HEK293 (cell line): ENCODE measurements at regions not wholly inside any gene's neighbourhood (a gene's known extent, or its start where the extent isn't known, plus 50 kb on each side); places are given as distances from the start of the nearest gene placed in this dataset.
A peak's percentile ranks its signal among the peaks of the same experiment; 100 is the strongest.

Experiments
- CTCF ChIA-PET: fragments of 350-600 bp; formaldehyde crosslinking; extraction: SDS; loops from one replicate; lab custom pipeline; 2021; ENCODE audit warnings: antibody characterized with exemption; lab: Yijun Ruan, JAX
- POLR2A ChIA-PET: fragments of 300-600 bp; formaldehyde crosslinking; extraction: SDS; loops from one replicate; lab custom pipeline; 2020; ENCODE audit warnings: antibody characterized with exemption, inconsistent platforms; lab: Yijun Ruan, JAX
- H3K27ac ChIP-seq: fragments of 200-500 bp; sonication (Bioruptor generic); 2 replicates; pipeline ENCODE4 v1.5.1; 2014; ENCODE audit warnings: low read depth, low read length, control low read depth, inconsistent platforms; ENCODE audit errors: extremely low read depth
- H3K36me3 ChIP-seq, 2 experiments: fragments of 200-500 bp in 1 of 2; sonication (Bioruptor generic) in 1 of 2; 1 replicate in 1 of 2; 2 replicates in 1 of 2; pipeline ENCODE4 v1.5.1; 2014 to 2017; ENCODE audit warnings: inconsistent platforms in 2 of 2, low read length in 2 of 2; ENCODE audit not compliant: control insufficient read depth in 2 of 2, insufficient read depth in 1 of 2
- H3K4me1 ChIP-seq: fragments of 200-500 bp; sonication (Bioruptor generic); 2 replicates; pipeline ENCODE4 v1.5.1; 2014; ENCODE audit warnings: mild to moderate bottlenecking, low read length, inconsistent platforms; ENCODE audit not compliant: control insufficient read depth, insufficient read depth
- H3K4me3 ChIP-seq: 2 replicates; pipeline ENCODE4 v1.5.1; 2011; ENCODE audit warnings: low read depth, mild to moderate bottlenecking, control low read depth, low read length, moderate library complexity
- H3K9me3 ChIP-seq: fragments of 200-500 bp; sonication (Bioruptor generic); 2 replicates; pipeline ENCODE4 v1.5.1; 2014; ENCODE audit warnings: low read depth, low read length, inconsistent platforms; ENCODE audit not compliant: control insufficient read depth, insufficient read depth
- AEBP2 ChIP-seq: fragments of 450-650 bp; formaldehyde crosslinking; IDR thresholded peaks from 2 replicates; pipeline ENCODE4 v1.5.1; 2016; ENCODE audit warnings: missing biosample characterization, missing genetic modification characterization, borderline replicate concordance
- HOXA7 ChIP-seq: sonication (generic); formaldehyde crosslinking; IDR thresholded peaks from 2 replicates; pipeline ENCODE4 v1.8.1; 2022; ENCODE audit warnings: missing genetic modification reagents, borderline replicate concordance
- MYNN ChIP-seq: fragments of 450-650 bp; formaldehyde crosslinking; IDR thresholded peaks from 2 replicates; pipeline ENCODE4 v1.5.1; 2016; ENCODE audit warnings: missing biosample characterization, missing genetic modification characterization, borderline replicate concordance
- PRDM1 ChIP-seq: fragments of 450-650 bp; formaldehyde crosslinking; IDR thresholded peaks from 2 replicates; pipeline ENCODE4; 2016; ENCODE audit warnings: missing biosample characterization, missing genetic modification characterization
- SCRT1 ChIP-seq: fragments of 450-650 bp; formaldehyde crosslinking; IDR thresholded peaks from 2 replicates; pipeline ENCODE4 v1.5.1; 2016; ENCODE audit warnings: missing biosample characterization, missing genetic modification characterization, borderline replicate concordance
- YY2 ChIP-seq: fragments of 450-650 bp; formaldehyde crosslinking; IDR thresholded peaks from 2 replicates; pipeline ENCODE4 v1.5.1; 2016; ENCODE audit warnings: missing biosample characterization, missing genetic modification characterization
- ZBTB21 ChIP-seq: fragments of 450-650 bp; formaldehyde crosslinking; IDR thresholded peaks from 2 replicates; pipeline ENCODE4 v1.5.1; 2017; ENCODE audit warnings: missing biosample characterization, missing genetic modification characterization
- ZBTB6 ChIP-seq: fragments of 450-650 bp; formaldehyde crosslinking; IDR thresholded peaks from 2 replicates; pipeline ENCODE4 v1.5.1; 2017; ENCODE audit warnings: missing biosample characterization, missing genetic modification characterization
- ZFP69B ChIP-seq: fragments of 450-650 bp; formaldehyde crosslinking; IDR thresholded peaks from 2 replicates; pipeline ENCODE4 v1.5.1; 2016; ENCODE audit warnings: missing biosample characterization, missing genetic modification characterization
- ZNF169 ChIP-seq: fragments of 450-650 bp; formaldehyde crosslinking; IDR thresholded peaks from 2 replicates; pipeline ENCODE4 v1.5.1; 2016; ENCODE audit warnings: missing biosample characterization, missing genetic modification characterization
- ZNF2 ChIP-seq: fragments of 450-650 bp; formaldehyde crosslinking; IDR thresholded peaks from 2 replicates; pipeline ENCODE4 v1.5.1; 2016; ENCODE audit warnings: missing biosample characterization, missing genetic modification characterization
- ZNF239 ChIP-seq: fragments of 450-650 bp; formaldehyde crosslinking; IDR thresholded peaks from 2 replicates; pipeline ENCODE4 v1.5.1; 2016; ENCODE audit warnings: missing biosample characterization, missing genetic modification characterization
- ZNF302 ChIP-seq: fragments of 450-650 bp; formaldehyde crosslinking; IDR thresholded peaks from 2 replicates; pipeline ENCODE4 v1.5.1; 2016; ENCODE audit warnings: missing biosample characterization, missing genetic modification characterization, low read depth
- ZNF366 ChIP-seq: fragments of 450-650 bp; formaldehyde crosslinking; conservative IDR thresholded peaks from 2 replicates; pipeline ENCODE4 v1.5.1; 2016; ENCODE audit warnings: missing biosample characterization, missing genetic modification characterization
- ZNF529 ChIP-seq: fragments of 450-650 bp; formaldehyde crosslinking; IDR thresholded peaks from 2 replicates; pipeline ENCODE4 v1.5.1; 2017; ENCODE audit warnings: missing genetic modification characterization, missing biosample characterization; ENCODE audit not compliant: insufficient replicate concordance
- ZNF548 ChIP-seq: fragments of 450-650 bp; formaldehyde crosslinking; IDR thresholded peaks from 2 replicates; pipeline ENCODE4 v1.5.1; 2016; ENCODE audit warnings: missing biosample characterization, missing genetic modification characterization
- ZNF624 ChIP-seq: fragments of 450-650 bp; formaldehyde crosslinking; IDR thresholded peaks from 2 replicates; pipeline ENCODE4 v1.5.1; 2017; ENCODE audit warnings: missing biosample characterization, missing genetic modification characterization
- ZNF629 ChIP-seq: fragments of 450-650 bp; formaldehyde crosslinking; IDR thresholded peaks from 2 replicates; pipeline ENCODE4 v1.5.1; 2017; ENCODE audit warnings: missing biosample characterization, missing genetic modification characterization
- TF ChIP-seq, protein P1 (sequence below): fragments of 450-650 bp; formaldehyde crosslinking; IDR thresholded peaks from 2 replicates; pipeline ENCODE4 v1.5.1; 2016; ENCODE audit warnings: missing biosample characterization, missing genetic modification characterization
- TF ChIP-seq, protein P2 (sequence below): fragments of 450-650 bp; formaldehyde crosslinking; IDR thresholded peaks from 2 replicates; pipeline ENCODE4 v1.5.1; 2016; ENCODE audit warnings: missing biosample characterization, missing genetic modification characterization

DNA sequence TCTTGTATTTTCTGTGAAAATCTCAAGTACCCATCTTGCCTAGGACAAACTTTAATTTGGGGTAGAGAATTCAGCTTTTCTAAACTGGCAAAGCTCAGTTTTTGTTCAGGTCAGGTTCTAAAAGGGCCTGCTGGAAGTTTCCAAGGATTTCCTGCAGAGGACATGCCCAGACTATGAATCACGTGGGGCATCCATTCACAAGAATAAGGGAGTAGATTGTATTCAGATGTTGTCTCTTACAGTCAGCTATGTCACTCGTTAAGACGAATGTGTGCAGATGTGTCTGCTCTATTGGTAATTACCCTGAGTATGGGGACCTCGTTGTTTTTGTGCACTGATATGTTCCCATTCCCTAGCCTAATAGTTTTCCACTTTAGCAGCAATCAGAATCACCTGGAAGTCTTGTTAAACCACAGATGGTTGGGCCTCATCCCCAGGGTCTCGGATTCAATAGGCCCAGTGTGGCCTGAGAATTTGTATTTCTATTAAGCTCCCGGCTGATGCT, 81.0 kb upstream of the ITPRID1 start (continued):
- TF ChIP-seq SCRT1 = no peak
- TF ChIP-seq, protein P1, sequence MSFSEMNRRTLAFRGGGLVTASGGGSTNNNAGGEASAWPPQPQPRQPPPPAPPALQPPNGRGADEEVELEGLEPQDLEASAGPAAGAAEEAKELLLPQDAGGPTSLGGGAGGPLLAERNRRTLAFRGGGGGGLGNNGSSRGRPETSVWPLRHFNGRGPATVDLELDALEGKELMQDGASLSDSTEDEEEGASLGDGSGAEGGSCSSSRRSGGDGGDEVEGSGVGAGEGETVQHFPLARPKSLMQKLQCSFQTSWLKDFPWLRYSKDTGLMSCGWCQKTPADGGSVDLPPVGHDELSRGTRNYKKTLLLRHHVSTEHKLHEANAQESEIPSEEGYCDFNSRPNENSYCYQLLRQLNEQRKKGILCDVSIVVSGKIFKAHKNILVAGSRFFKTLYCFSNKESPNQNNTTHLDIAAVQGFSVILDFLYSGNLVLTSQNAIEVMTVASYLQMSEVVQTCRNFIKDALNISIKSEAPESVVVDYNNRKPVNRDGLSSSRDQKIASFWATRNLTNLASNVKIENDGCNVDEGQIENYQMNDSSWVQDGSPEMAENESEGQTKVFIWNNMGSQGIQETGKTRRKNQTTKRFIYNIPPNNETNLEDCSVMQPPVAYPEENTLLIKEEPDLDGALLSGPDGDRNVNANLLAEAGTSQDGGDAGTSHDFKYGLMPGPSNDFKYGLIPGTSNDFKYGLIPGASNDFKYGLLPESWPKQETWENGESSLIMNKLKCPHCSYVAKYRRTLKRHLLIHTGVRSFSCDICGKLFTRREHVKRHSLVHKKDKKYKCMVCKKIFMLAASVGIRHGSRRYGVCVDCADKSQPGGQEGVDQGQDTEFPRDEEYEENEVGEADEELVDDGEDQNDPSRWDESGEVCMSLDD (tag by site-specific recombination) = no peak
- no peak for TF ChIP-seq ZBTB21 (tag by site-specific recombination)
- TF ChIP-seq ZNF548 (tag by site-specific recombination) = no peak

DNA sequence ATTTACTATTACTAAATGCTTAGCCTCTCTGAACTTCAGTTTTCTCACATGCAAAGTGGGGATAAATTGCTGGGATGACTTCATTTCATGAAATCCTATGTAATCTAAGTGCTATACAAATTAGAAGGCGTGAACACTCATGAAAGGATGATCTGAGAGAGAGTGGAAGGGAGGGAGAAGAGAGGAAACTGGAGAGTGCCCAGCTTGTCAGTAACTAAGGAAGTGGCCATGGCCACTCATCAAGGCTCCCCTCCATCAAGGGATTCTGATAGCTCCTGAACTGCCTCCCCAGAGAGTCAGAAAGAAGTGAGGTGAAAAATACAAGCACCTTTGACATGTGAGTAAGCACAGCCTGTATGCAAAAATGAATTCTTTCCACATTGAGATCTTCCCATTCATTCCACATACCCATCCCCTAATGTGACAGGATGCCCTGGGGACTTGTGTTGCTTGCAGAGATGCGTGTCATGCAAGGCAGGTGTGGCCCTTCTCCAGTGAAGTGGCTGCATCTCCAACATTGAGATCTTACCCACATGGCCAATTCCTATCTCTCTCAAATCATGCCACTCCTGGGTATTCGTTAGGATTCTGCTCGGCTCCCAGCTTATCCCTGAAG, 76.5 kb upstream of the ITPRID1 start:
- ChIA-PET POLR2A (no interaction called here), CTCF (no interaction called here)
- H3K4me1 ChIP-seq = no peaks in the 10 kb centered on the region
- no peaks in the 10 kb centered on the region for H3K9me3 ChIP-seq
- no peak overlapping the region for H3K27ac ChIP-seq
- TF ChIP-seq, protein P2, sequence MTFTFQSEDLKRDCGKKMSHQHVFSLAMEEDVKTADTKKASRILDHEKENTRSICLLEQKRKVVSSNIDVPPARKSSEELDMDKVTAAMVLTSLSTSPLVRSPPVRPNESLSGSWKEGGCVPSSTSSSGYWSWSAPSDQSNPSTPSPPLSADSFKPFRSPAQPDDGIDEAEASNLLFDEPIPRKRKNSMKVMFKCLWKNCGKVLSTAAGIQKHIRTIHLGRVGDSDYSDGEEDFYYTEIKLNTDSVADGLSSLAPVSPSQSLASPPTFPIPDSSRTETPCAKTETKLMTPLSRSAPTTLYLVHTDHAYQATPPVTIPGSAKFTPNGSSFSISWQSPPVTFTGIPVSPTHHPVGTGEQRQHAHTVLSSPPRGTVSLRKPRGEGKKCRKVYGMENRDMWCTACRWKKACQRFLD (tag by site-specific recombination) = no peak
- no peak for TF ChIP-seq ZNF529 (tag by site-specific recombination)
- no peak for TF ChIP-seq ZBTB6
- TF ChIP-seq ZNF366 (tag by site-specific recombination) = no peak
- TF ChIP-seq HOXA7 (CRISPR knock-in tag) = no peak
- no peak for TF ChIP-seq ZNF302 (tag by site-specific recombination)
- TF ChIP-seq ZNF169 (tag by site-specific recombination) = no peak
- TF ChIP-seq YY2 = no peak
- no peak for TF ChIP-seq ZNF2 (tag by site-specific recombination)
- TF ChIP-seq AEBP2 (tag by site-specific recombination) = no peak
- TF ChIP-seq ZFP69B (tag by site-specific recombination) = no peak
- TF ChIP-seq SCRT1 = no peak
- TF ChIP-seq ZNF239 (tag by site-specific recombination) = no peak
- TF ChIP-seq ZNF624 (tag by site-specific recombination) = no peak
- no peak for TF ChIP-seq ZNF629 (tag by site-specific recombination)
- no peaks in the 10 kb centered on the region for H3K36me3 ChIP-seq
- H3K4me3 ChIP-seq = no peak overlapping the region

DNA sequence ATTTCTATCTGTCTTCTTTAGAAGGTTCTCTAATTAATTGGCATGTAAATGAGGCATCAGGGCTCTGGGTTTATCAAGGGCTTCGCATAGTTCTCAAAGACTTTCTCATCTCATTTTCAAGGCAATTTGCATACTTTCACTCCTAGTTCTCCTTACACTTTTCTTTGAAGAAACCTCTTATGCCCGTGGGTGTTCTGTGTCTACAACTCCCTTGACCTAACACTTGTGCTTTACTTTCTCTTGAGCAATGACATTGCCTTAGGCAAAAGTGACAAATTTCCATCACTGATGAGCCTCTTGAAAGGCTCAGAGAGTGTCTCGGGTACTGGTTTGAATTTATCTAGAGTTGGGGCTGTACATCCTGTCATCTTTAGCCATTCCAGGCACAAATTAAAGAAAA, 74.7 kb upstream of the ITPRID1 start:
- CTCF ChIA-PET = interaction anchor here (1.1 kb wide), 1 partner anchor 49 kb away, joined by 3 read pairs; no protein-coding TSS in a partner anchor
- Histone ChIP-seq H3K27ac (no peak overlapping the region), H3K9me3 (no peaks in the 10 kb centered on the region), H3K4me3 (no peak overlapping the region), H3K4me1 (no peaks in the 10 kb centered on the region), H3K36me3 (no peaks in the 10 kb centered on the region)
- POLR2A ChIA-PET = no interaction called here
- TF ChIP-seq MYNN (tag by site-specific recombination) = no peak
- TF ChIP-seq PRDM1 (tag by site-specific recombination) = 0 out of 2 replicates have a peak, but pooled peaks have one; percentile 12
